GM18870 (cell line): ENCODE measurements at regions not wholly inside any gene's neighbourhood (a gene's known extent, or its start where the extent isn't known, plus 50 kb on each side); places are given as distances from the start of the nearest gene placed in this dataset.

Experiments used
- ATAC-seq: cut with Tn5 transposase; IDR thresholded peaks from one replicate; pipeline ENCODE4 v1.9.1; 2021; ENCODE audit warnings: moderate library complexity; ENCODE audit not compliant: unreplicated experiment

DNA sequence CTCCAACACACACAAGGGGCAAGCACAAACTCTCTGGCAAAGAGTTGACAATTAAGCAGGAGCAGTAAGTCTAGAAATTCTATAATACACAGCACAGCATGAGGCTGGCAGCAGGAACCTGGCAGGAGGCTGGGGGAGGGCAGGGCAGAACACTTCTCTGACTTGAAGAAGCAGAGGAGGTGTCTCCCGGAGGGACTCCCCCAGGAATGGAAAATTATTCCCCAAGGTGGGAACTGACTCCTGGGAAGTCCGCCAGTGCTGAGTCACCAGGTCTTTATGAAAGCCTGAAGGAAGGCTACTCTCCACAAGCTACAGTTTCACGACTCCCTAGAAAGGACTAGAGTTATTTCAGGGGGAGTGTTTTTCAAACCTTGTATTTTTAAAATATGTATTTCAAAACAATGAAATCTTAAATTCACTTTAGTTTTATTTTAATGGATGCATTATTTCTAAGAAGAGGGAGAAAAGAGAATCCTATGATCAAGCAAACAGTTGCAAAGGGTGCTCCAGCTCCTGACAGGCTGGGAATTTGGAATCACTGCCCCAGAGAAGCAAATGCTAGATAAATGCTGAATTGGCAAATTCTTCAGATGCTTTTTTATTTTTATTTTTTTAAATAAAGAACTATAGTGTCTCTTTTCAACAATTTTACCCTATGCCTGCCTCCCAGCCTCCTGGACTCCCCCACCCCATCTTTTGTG, 192.8 kb downstream of the LY86 start:
- ATAC-seq, result no peak

DNA sequence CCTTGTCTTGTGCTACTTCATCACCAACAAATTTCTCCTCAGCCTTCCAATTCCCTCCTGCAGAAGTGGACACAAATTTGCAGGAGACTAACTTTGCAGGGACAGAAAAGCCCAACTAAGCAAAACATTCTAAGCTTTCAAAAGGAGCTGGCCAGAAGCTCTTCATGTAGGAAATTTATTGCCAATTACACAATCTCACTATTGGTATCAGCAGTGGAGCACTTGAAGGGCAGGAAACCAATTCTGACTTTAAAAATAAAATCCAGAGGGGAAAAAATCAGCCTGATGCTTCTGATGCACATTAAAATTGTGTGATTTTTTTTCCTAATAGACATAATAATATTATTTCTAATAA, 193.3 kb downstream of the LY86 start:
- ATAC-seq, result no peak

DNA sequence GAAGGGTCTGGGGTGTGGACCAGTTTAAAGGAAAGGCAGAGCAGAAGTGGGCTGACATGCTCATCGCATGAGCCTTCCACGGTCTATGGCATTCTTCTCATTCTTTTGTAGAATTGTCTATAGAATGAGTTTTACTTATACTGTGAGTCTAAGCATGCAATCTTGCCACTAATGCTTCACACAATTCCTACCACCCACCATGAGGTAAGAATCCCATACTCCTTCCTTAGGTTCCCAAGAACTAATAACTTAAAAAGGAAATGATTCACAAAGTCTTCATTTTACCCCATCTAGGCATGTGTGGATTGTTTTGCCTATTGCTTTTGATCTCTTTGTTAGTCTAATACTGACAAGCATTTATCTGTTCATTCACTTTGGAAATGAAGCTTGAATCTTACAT, 195.2 kb downstream of the LY86 start:
- no peak for ATAC-seq

DNA sequence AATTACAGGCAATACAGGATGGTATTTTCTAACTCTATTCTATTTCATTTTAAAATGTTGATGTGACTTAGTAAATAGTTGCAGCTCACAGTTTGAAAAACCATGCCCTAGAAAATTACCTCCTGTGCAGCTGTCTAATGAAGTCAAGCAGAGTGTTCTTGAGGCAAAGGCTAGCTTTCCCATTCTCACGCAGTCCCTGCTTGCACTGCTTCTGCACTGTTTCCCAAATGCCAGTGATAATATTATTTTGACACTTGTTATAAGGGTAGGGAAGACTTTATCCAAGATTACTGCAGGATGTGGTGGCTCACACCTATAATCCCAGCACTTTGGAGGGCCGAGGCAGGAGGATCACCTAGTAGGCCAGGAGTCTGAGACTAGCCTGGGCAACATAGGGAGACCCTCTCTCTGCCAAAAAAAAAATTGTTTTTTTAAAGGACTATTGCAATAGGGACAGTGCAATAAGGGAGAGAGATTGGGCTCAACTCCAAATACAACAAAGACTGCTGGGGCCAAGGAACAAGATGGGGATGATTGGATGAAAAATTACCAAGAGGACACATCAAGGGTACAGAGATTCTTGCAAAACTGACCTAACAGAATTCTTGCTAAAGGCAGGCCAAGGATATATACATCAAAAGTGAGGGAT, 196.1 kb downstream of the LY86 start:
- no peak for ATAC-seq

DNA sequence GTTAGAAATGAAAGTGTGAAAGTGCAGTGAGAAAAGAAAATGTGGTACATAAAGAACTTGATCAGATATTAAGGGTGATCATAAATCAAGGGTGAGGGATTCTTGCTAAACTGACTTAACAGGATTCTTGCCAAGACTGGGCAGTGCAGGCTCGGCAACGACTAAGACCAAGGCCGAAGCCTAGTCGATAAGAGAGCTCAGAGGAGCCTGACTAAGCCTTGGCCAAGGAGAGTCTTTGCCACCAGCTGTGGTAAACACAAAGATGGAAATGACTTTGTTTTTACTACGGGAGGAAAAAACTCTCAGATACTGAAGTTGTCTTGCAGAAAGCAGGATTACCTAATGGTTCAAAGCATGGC, 196.6 kb downstream of the LY86 start:
- ATAC-seq, result no peak

- no peak for ATAC-seq
Observed at GRCh38 chr6:6788394-6789032, 200.0 kb downstream of the LY86 start.

DNA sequence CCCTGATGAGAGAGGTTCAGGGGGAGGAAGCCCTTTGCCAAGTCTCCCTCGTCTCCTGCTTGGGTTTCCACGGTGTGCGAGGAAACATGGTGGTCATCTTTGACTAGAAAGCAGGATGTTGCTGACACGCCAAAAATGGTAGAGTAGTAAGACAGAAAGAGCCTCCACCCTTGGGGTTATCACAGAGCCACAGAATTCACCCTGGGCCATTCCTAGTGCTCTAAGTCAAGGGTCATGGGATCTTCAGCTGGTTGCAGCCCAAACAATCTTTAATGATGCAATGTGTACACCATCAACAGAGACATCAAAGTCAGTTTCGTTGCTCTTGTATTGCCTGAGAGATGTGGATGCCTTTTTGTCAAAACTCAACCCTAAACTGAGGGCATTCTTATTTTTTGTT, 201.9 kb downstream of the LY86 start:
- ATAC-seq, result no peak

DNA sequence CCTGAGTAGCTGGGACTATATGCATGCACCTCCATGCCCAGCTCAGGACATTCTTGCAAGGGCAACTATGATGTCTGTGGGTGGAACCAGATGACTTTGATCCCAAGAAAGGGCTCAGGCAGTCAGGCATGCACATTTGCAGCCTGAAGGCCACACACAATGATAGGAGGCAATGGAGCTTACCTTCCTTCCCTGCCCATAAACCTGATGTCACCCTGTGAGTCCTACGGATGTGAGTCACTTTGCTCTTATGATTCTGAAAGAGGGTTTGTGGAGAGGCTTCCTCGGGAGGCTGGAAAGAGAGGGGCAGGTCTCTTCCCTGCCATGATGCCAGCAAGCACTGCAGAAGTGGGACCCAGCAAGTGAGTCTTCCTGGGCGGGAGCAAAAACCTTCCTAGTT, 202.4 kb downstream of the LY86 start:
- no peak for ATAC-seq

- peak; percentile 39 for ATAC-seq
Observed at GRCh38 chr6:6793388-6794250, 205.1 kb downstream of the LY86 start.

- no peak for ATAC-seq
Observed at GRCh38 chr6:6795393-6795792, 206.9 kb downstream of the LY86 start.

DNA sequence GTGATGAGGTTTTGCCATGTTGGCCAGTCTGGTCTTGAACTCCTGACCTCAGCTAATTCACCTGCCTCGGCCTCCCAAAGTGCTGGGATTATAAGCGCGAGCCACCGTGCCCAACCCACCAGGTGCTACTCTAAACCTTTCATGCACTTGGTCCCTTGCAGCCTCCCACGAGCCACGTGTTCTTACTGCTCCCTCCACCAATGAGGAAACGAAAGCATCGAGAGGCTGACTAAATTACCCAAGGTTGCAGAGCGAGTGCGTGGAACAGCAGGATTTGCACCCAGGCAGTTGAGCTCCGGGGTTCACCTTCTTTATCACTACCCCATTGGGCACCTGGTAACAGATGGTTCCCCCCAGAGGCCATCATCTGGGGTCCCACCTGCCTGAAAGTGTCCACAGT, 208.3 kb downstream of the LY86 start:
- no peak for ATAC-seq

GRCh38 chr6:6798448-6798860, 209.9 kb downstream of the LY86 start:
- ATAC-seq, result no peak

DNA sequence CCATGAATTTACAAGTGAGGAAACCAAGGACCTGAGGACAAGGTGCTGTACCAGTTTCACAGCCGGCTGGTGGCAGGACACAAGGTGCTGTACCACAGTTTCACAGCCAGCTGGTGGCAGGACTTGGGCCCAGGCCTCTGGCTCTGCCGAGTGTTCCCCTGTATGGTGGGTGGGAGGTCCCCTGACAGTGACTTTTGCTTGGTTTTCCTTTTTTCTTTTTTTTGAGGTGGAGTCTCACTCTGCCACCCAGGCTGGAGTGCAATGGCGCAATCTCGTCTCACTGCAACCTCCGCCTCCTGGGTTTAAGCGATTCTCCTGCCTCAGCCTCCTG, 212.4 kb downstream of the LY86 start:
- no peak for ATAC-seq

DNA sequence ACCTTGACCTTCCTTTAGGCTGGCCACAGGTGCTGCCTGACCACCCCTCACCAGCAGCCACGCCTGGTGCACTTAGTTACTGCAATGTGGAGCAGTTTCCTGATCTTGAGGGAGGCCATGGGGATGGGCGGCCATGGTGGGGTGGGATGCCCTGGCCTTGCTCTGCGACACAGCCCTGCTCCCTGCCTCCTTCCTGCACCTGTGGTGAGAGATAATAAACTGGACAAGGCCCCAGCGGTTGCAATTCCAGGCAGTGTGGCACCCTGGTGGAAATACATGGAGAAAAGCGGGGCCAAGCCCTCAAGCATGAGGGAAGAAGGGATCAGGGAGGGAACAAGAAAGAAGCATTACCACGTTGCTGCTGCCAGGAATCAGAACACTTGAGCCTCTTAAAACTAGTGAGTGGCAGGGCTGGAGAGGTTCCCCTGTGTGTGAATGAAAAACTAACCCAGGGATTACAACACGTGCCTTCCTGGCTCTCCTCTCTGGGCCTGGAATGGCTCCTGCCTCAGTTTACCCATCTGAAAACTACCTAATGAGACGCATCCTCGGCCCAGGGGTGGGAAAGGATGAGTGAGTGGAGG, 213.2 kb downstream of the LY86 start:
- ATAC-seq, result no peak

DNA sequence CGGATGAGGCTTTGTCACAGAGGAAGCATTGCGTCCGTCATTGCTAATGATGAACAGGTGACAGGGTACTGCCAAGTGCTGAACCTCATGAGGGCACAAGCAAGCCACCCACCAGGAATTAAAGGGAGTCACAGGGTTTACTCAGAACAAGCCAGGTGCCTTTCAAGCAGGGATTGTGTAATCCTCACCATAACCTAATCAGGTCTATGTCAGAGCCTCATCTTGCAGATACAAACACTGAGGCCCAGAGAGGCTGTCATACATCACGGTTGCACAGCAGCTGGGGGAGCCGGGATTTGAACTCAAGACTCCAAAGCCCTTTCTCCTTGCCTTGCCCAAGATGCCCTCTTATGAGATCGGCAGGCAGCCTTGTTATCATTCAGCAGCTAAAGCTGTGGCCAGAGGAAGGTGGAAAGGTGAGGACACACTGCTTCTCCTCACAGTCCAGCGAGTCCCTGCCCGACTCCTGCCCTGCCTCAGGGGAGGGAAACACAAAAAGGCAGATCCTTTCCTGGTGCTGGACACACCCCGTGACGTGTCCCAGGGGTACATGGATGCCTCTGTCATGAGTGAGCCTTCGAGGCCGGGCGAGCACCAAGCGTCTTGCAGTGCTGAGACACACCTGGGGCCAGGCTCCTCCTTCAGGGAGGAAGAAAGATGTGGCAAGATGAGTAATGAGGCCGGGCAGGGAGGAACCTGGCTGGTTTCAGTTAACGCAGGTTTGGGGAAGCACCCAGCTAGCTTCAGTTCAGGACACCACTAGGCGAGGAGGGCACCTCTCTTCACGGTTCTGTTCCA, 214.9 kb downstream of the LY86 start:
- ATAC-seq, result no peak

GRCh38 chr6:6804843-6805615, 216.5 kb downstream of the LY86 start:
- no peak for ATAC-seq

GRCh38 chr6:6806844-6807518, 218.5 kb downstream of the LY86 start:
- no peak for ATAC-seq

GRCh38 chr6:6808343-6808742, 219.8 kb downstream of the LY86 start:
- ATAC-seq, result no peak

GRCh38 chr6:6808915-6809314, 220.4 kb downstream of the LY86 start:
- ATAC-seq, result no peak
